ENCODE measurements at regions not wholly inside any gene's neighbourhood (a gene's known extent, or its start where the extent isn't known, plus 50 kb on each side); places are given as distances from the start of the nearest gene placed in this dataset.

DNA sequence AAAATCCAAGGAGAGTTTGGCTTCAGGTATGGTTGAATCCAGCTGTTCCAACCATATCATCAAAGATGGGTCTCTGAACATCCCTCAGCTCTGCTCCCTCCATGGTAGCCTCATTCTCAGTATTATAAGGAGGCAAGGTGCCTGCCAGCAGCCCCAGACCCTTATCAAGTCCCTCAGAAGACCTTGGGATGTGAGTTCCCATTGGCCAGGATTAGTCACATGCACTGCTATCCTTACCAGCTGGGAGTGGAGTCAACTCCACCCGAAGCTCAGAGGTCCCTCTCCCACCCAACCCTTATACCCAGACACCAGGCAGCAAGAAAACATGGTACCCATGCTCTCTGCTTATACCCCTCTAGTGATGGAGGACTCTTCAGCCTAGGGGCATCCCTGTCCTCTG lies 153.7 kb upstream of the ZBTB40 start:
- TF ChIP-seq, protein P1, sequence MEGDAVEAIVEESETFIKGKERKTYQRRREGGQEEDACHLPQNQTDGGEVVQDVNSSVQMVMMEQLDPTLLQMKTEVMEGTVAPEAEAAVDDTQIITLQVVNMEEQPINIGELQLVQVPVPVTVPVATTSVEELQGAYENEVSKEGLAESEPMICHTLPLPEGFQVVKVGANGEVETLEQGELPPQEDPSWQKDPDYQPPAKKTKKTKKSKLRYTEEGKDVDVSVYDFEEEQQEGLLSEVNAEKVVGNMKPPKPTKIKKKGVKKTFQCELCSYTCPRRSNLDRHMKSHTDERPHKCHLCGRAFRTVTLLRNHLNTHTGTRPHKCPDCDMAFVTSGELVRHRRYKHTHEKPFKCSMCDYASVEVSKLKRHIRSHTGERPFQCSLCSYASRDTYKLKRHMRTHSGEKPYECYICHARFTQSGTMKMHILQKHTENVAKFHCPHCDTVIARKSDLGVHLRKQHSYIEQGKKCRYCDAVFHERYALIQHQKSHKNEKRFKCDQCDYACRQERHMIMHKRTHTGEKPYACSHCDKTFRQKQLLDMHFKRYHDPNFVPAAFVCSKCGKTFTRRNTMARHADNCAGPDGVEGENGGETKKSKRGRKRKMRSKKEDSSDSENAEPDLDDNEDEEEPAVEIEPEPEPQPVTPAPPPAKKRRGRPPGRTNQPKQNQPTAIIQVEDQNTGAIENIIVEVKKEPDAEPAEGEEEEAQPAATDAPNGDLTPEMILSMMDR (IDR thresholded peaks at IDR 0.05), result no peak
- TF ChIP-seq POLR2A (IDR thresholded peaks at IDR 0.05), result no peak
